GM21723 (cell line): ENCODE measurements at regions not wholly inside any gene's neighbourhood (a gene's known extent, or its start where the extent isn't known, plus 50 kb on each side); places are given as distances from the start of the nearest gene placed in this dataset.

Experiments
- ATAC-seq: cut with Tn5 transposase; IDR thresholded peaks from one replicate; pipeline ENCODE4 v1.9.1; 2021; ENCODE audit warnings: mild to moderate bottlenecking, moderate library complexity; ENCODE audit not compliant: unreplicated experiment

- ATAC-seq: no peak
Measured at GRCh38 chr17:14776791-14777190, 475.9 kb downstream of the HS3ST3B1 start.

- no peak for ATAC-seq
Measured at GRCh38 chr17:14775731-14776492, 475.0 kb downstream of the HS3ST3B1 start.

- ATAC-seq: no peak
Measured at GRCh38 chr17:14774774-14775173, 473.9 kb downstream of the HS3ST3B1 start.

- no peak for ATAC-seq
Measured at GRCh38 chr17:14772776-14773175, 471.9 kb downstream of the HS3ST3B1 start.

- ATAC-seq: no peak
Measured at GRCh38 chr17:14771543-14771942, 470.7 kb downstream of the HS3ST3B1 start.

GRCh38 chr17:14768923-14769322 lies 468.0 kb downstream of the HS3ST3B1 start:
- ATAC-seq: no peak

GRCh38 chr17:14762736-14763479 lies 462.0 kb downstream of the HS3ST3B1 start:
- no peak for ATAC-seq

GRCh38 chr17:14760719-14761411 lies 460.0 kb downstream of the HS3ST3B1 start:
- no peak for ATAC-seq

GRCh38 chr17:14760212-14760611 lies 459.3 kb downstream of the HS3ST3B1 start:
- no peak for ATAC-seq

- no peak for ATAC-seq
Measured at GRCh38 chr17:14759325-14759724, 458.4 kb downstream of the HS3ST3B1 start.

GRCh38 chr17:14756479-14756878 lies 455.6 kb downstream of the HS3ST3B1 start:
- ATAC-seq: no peak

GRCh38 chr17:14755002-14755401 lies 454.1 kb downstream of the HS3ST3B1 start:
- no peak for ATAC-seq

GRCh38 chr17:14753383-14753782 lies 452.5 kb downstream of the HS3ST3B1 start:
- ATAC-seq: no peak

GRCh38 chr17:14752011-14752410 lies 451.1 kb downstream of the HS3ST3B1 start:
- no peak for ATAC-seq

GRCh38 chr17:14750866-14751265 lies 450.0 kb downstream of the HS3ST3B1 start:
- ATAC-seq: no peak

- ATAC-seq: no peak
Measured at GRCh38 chr17:14749269-14749668, 448.4 kb downstream of the HS3ST3B1 start.

GRCh38 chr17:14748036-14748710 lies 447.3 kb downstream of the HS3ST3B1 start:
- ATAC-seq: peak; percentile 66

GRCh38 chr17:14747603-14747950 lies 446.7 kb downstream of the HS3ST3B1 start:
- ATAC-seq: no peak

GRCh38 chr17:14746822-14747602 lies 446.1 kb downstream of the HS3ST3B1 start:
- no peak for ATAC-seq

GRCh38 chr17:14745541-14745940 lies 444.7 kb downstream of the HS3ST3B1 start:
- no peak for ATAC-seq
